SK-N-SH (cell line): ENCODE measurements at regions not wholly inside any gene's neighbourhood (a gene's known extent, or its start where the extent isn't known, plus 50 kb on each side); places are given as distances from the start of the nearest gene placed in this dataset.

Experiments
- CTCF ChIA-PET: fragments of 300-600, 350-600 bp; formaldehyde crosslinking; extraction: SDS; loops from one replicate; lab custom pipeline; 2021; lab: Yijun Ruan, JAX
- POLR2A ChIA-PET: fragments of 350-600 bp; sonication (Branson Sonifier 250); formaldehyde crosslinking; extraction: SDS; loops from one replicate; lab custom pipeline; 2020; ENCODE audit warnings: antibody characterized with exemption, inconsistent platforms; lab: Yijun Ruan, JAX
- DNase-seq: peaks from one replicate; pipeline ENCODE4 v3.0.0; 2012
- H2AFZ ChIP-seq: fragments of 200-600 bp; sonication (generic); 2 replicates; pipeline ENCODE4 v1.8.1; 2016; ENCODE audit warnings: antibody characterized with exemption, mild to moderate bottlenecking, low read depth
- H3F3A ChIP-seq: fragments of 200-600 bp; sonication (generic); replicated peaks from 2 replicates; pipeline ENCODE3; 2016; ENCODE audit warnings: antibody characterized with exemption, mild to moderate bottlenecking; ENCODE audit not compliant: insufficient read depth
- H3K27ac ChIP-seq, 2 experiments: fragments of 200-500 bp in 1 of 2; fragments of 200-600 bp in 1 of 2; sonication (Bioruptor generic) in 1 of 2; sonication (generic), shearing (Covaris generic) in 1 of 2; 2 replicates each; pipeline versions ENCODE4 v1.5.1 to v1.6.1; 2014 to 2016; ENCODE audit warnings: low read depth in 2 of 2, inconsistent platforms in 1 of 2, low read length in 1 of 2, mild to moderate bottlenecking in 1 of 2, mixed read lengths in 1 of 2
- H3K27me3 ChIP-seq: fragments of 200-600 bp; sonication (generic), shearing (Covaris generic); 2 replicates; pipeline ENCODE4 v1.6.1; 2016; ENCODE audit warnings: mixed run types; ENCODE audit not compliant: insufficient read depth
- H3K36me3 ChIP-seq, 2 experiments: fragments of 200-500 bp in 1 of 2; fragments of 200-600 bp in 1 of 2; sonication (Bioruptor generic) in 1 of 2; sonication (generic) in 1 of 2; replicated peaks in 1 of 2; 2 replicates each; pipeline versions ENCODE3 to v1.5.1; 2014 to 2016; ENCODE audit warnings: low read length in 1 of 2, mild to moderate bottlenecking in 1 of 2; ENCODE audit not compliant: insufficient read depth in 2 of 2, control insufficient read depth in 1 of 2
- H3K4me1 ChIP-seq, 2 experiments: fragments of 200-500 bp in 1 of 2; fragments of 200-600 bp in 1 of 2; sonication (Bioruptor generic) in 1 of 2; sonication (generic), shearing (Covaris generic) in 1 of 2; 2 replicates each; pipeline versions ENCODE4 v1.5.1 to v1.6.1; 2014 to 2016; ENCODE audit warnings: low read depth in 1 of 2, low read length in 1 of 2, mixed run types in 1 of 2; ENCODE audit not compliant: insufficient read depth in 2 of 2, control insufficient read depth in 1 of 2
- H3K4me2 ChIP-seq: fragments of 200-600 bp; sonication (generic), shearing (Covaris generic); 2 replicates; pipeline ENCODE4 v1.6.1; 2017; ENCODE audit warnings: mixed run types
- H3K4me3 ChIP-seq, 2 experiments: fragments of 200-500 bp in 1 of 2; fragments of 200-600 bp in 1 of 2; sonication (Bioruptor generic) in 1 of 2; sonication (generic), shearing (Covaris generic) in 1 of 2; 2 replicates each; pipeline versions ENCODE4 v1.5.1 to v1.8.1; 2014 to 2016; ENCODE audit warnings: low read depth in 2 of 2, inconsistent platforms in 1 of 2, low read length in 1 of 2, mild to moderate bottlenecking in 1 of 2, mixed read lengths in 1 of 2, moderate library complexity in 1 of 2
- H3K79me2 ChIP-seq: fragments of 200-600 bp; sonication (generic); 2 replicates; pipeline ENCODE4 v1.8.1; 2017; ENCODE audit warnings: mild to moderate bottlenecking; ENCODE audit not compliant: insufficient read depth
- H3K9ac ChIP-seq: fragments of 200-600 bp; sonication (generic); 2 replicates; pipeline ENCODE4 v1.6.1; 2017; ENCODE audit warnings: mixed run types
- H3K9me2 ChIP-seq: fragments of 200-600 bp; sonication (generic); 2 replicates; pipeline ENCODE4 v1.6.1; 2017; ENCODE audit warnings: mixed run types
- H3K9me3 ChIP-seq: fragments of 200-600 bp; sonication (generic); 2 replicates; pipeline ENCODE4 v1.6.1; 2017; ENCODE audit warnings: mixed run types, mild to moderate bottlenecking, moderate library complexity
- H4K20me1 ChIP-seq: fragments of 200-600 bp; sonication (generic); 2 replicates; pipeline ENCODE4 v1.6.1; 2017; ENCODE audit warnings: mild to moderate bottlenecking, mixed run types; ENCODE audit not compliant: insufficient read depth
- CHD2 ChIP-seq: fragments of 150-350 bp; IDR thresholded peaks from 2 replicates; pipeline ENCODE4 v1.6.1; 2018; ENCODE audit warnings: low read length; ENCODE audit not compliant: partially characterized antibody
- ELF1 ChIP-seq: IDR thresholded peaks from 2 replicates; pipeline ENCODE4 v1.4.0; 2012
- FOSL2 ChIP-seq: IDR thresholded peaks from 2 replicates; pipeline ENCODE4 v1.4.0; 2012; ENCODE audit warnings: low read depth, mild to moderate bottlenecking, moderate library complexity, borderline replicate concordance
- FOXM1 ChIP-seq: IDR thresholded peaks from 2 replicates; pipeline ENCODE4 v1.4.0; 2012; ENCODE audit warnings: low read depth, mild to moderate bottlenecking
- GABPA ChIP-seq: IDR thresholded peaks from 2 replicates; pipeline ENCODE4 v1.4.0; 2012; ENCODE audit warnings: low read depth, mild to moderate bottlenecking
- GATA2 ChIP-seq: sonication (generic); formaldehyde crosslinking; IDR thresholded peaks from 2 replicates; pipeline ENCODE4 v1.5.0; 2020; ENCODE audit warnings: mild to moderate bottlenecking, missing genetic modification reagents
- MEF2A ChIP-seq: IDR thresholded peaks from 2 replicates; pipeline ENCODE4 v1.4.0; 2012; ENCODE audit warnings: low read depth, borderline replicate concordance
- MXI1 ChIP-seq: IDR thresholded peaks from 2 replicates; pipeline ENCODE4 v1.6.1; 2012; ENCODE audit warnings: mild to moderate bottlenecking, low read depth, low read length, improper control_type of control experiment
- NFIC ChIP-seq: IDR thresholded peaks from 2 replicates; pipeline ENCODE4 v1.4.0; 2012; ENCODE audit warnings: borderline replicate concordance
- PBX3 ChIP-seq: IDR thresholded peaks from 2 replicates; pipeline ENCODE4; 2012
- REST ChIP-seq: IDR thresholded peaks from 2 replicates; pipeline ENCODE4 v1.6.1; 2012; ENCODE audit warnings: mild to moderate bottlenecking, low read depth, low read length, moderate library complexity
- SIN3A ChIP-seq: IDR thresholded peaks from 2 replicates; pipeline ENCODE4 v1.6.1; 2012; ENCODE audit warnings: low read depth, mild to moderate bottlenecking, low read length, moderate library complexity, borderline replicate concordance
- SMC3 ChIP-seq: IDR thresholded peaks from 2 replicates; pipeline ENCODE4 v1.6.1; 2012; ENCODE audit warnings: low read depth, low read length, improper control_type of control experiment
- TEAD4 ChIP-seq: IDR thresholded peaks from 2 replicates; pipeline ENCODE4 v1.4.0; 2012; ENCODE audit warnings: mild to moderate bottlenecking, borderline replicate concordance; ENCODE audit not compliant: insufficient read depth
- YY1 ChIP-seq: IDR thresholded peaks from 2 replicates; pipeline ENCODE4 v1.4.0; 2012; ENCODE audit warnings: low read depth, mild to moderate bottlenecking
- WGBS: methylation state at CpG from one replicate; pipeline ENCODE4 v1.1.6; 2017; ENCODE audit warnings: low lambda C conversion rate; 5-methylcytosine and 5-hydroxymethylcytosine counted together

GRCh38 chr21:39111931-39112550 is 71.2 kb downstream of the PSMG1 start:
- no peaks in the 10 kb centered on the region for H3K36me3 ChIP-seq
- WGBS: 87% methylated on average over 6 of the region's 6 CpGs
- peaks cover 5% of the 10 kb centered on the region for H3F3A ChIP-seq
- H3K9me3 ChIP-seq: no peaks in the 10 kb centered on the region
- ChIA-PET POLR2A (no interaction called here), CTCF (interaction anchor here (1.0 to 1.6 kb wide), 3 partner anchors 14 to 122 kb away, joined by 3 to 4 read pairs (median 4); no protein-coding TSS in a partner anchor)
- no peak for DNase-seq
- no peak overlapping the region for H3K27ac ChIP-seq
- no peaks in the 10 kb centered on the region for H4K20me1 ChIP-seq
- TF ChIP-seq TEAD4: no peak
- no peak for TF ChIP-seq GATA2 (CRISPR knock-in tag)
- TF ChIP-seq CHD2: no peak
- no peak for TF ChIP-seq MXI1
- no peak for TF ChIP-seq NFIC
- no peak for TF ChIP-seq REST
- TF ChIP-seq YY1: no peak
- no peak overlapping the region for H3K9ac ChIP-seq
- H3K4me3 ChIP-seq: no peak overlapping the region
- no peak overlapping the region for H2AFZ ChIP-seq
- H3K79me2 ChIP-seq: no peaks in the 10 kb centered on the region
- no peaks in the 10 kb centered on the region for H3K27me3 ChIP-seq
- H3K4me1 ChIP-seq: no peaks in the 10 kb centered on the region; a peak in 1 of 4 replicates
- H3K9me2 ChIP-seq: no peaks in the 10 kb centered on the region
- H3K4me2 ChIP-seq: no peak overlapping the region

GRCh38 chr21:39110431-39110830 is 72.8 kb downstream of the PSMG1 start:
- CTCF ChIA-PET: interaction anchor here (1.7 kb wide), 1 partner anchor 28 kb away, joined by 6 read pairs; no protein-coding TSS in a partner anchor

More at GRCh38 chr21:39110431-39110830, 72.8 kb downstream of the PSMG1 start:
- Histone ChIP-seq H2AFZ (no peak overlapping the region), H3F3A (peaks cover 5% of the 10 kb centered on the region), H3K4me3 (no peak overlapping the region), H4K20me1 (no peaks in the 10 kb centered on the region)
- POLR2A ChIA-PET: no interaction called here
- TF ChIP-seq FOXM1 (no peak), MEF2A (no peak), SIN3A (no peak), SMC3 (no peak), REST (no peak), FOSL2 (no peak), ELF1 (no peak), PBX3 (no peak), GABPA (no peak)
- TF ChIP-seq, all 33 proteins: peak for 0
- Histone ChIP-seq H3K9ac (no peak overlapping the region), H3K79me2 (no peaks in the 10 kb centered on the region), H3K27me3 (no peaks in the 10 kb centered on the region), H3K9me2 (no peaks in the 10 kb centered on the region), H3K9me3 (no peaks in the 10 kb centered on the region), H3K4me2 (no peak overlapping the region), H3K4me1 (no peaks in the 10 kb centered on the region; a peak in 1 of 4 replicates), H3K27ac (no peak overlapping the region), H3K36me3 (no peaks in the 10 kb centered on the region)
- 92% methylated on average over 3 of the region's 4 CpGs for WGBS
- no peak for DNase-seq
